K562 (cell line): ENCODE measurements at regions not wholly inside any gene's neighbourhood (a gene's known extent, or its start where the extent isn't known, plus 50 kb on each side); places are given as distances from the start of the nearest gene placed in this dataset.

Source experiments
- CREB5 ChIP-seq: fragments of 250-450 bp; sonication (Bioruptor Pico); IDR thresholded peaks from 2 replicates; pipeline ENCODE4 v1.5.0; 2020; ENCODE audit warnings: mild to moderate bottlenecking
- CTCF ChIP-seq, 3 experiments: IDR thresholded peaks in 2 of 3; conservative IDR thresholded peaks in 1 of 3; 2 replicates each; pipeline ENCODE4 v1.5.1; 2011 to 2012; ENCODE audit warnings: low read length in 3 of 3, mild to moderate bottlenecking in 3 of 3, control low read depth in 2 of 3, improper control_type of control experiment in 1 of 3, inconsistent platforms in 1 of 3, low read depth in 1 of 3, mixed read lengths in 1 of 3, moderate library complexity in 1 of 3; ENCODE audit not compliant: insufficient read depth in 2 of 3
- GABPA ChIP-seq: fragments of 200-800 bp; sonication (Bioruptor generic); conservative IDR thresholded peaks from 2 replicates; pipeline ENCODE4 v1.6.1; 2016; ENCODE audit warnings: low read depth, missing genetic modification characterization, missing compliant biosample characterization
- KDM1A ChIP-seq, 2 experiments: fragments of 450-650 bp; IDR thresholded peaks; 2 replicates each; pipeline ENCODE4 v1.6.1; 2016; ENCODE audit warnings: mild to moderate bottlenecking in 2 of 2
- MLLT1 ChIP-seq, 2 experiments: fragments of 450-650 bp; IDR thresholded peaks; 2 replicates each; pipeline ENCODE4 v1.6.1; 2016
- POLR2A ChIP-seq: fragments of 450-650 bp; conservative IDR thresholded peaks from 2 replicates; pipeline ENCODE4 v1.6.1; 2016
- TOE1 ChIP-seq, 2 experiments: fragments of 450-650 bp in 1 of 2; sonication (generic) in 1 of 2; formaldehyde crosslinking in 1 of 2; IDR thresholded peaks; 2 replicates each; pipeline versions ENCODE4 v1.7.1 to v1.8.0; 2016 to 2022; ENCODE audit warnings: borderline replicate concordance in 2 of 2, mild to moderate bottlenecking in 2 of 2, antibody characterized with exemption in 1 of 2, inconsistent platforms in 1 of 2, low read depth in 1 of 2, missing genetic modification reagents in 1 of 2, moderate library complexity in 1 of 2
- ZSCAN29 ChIP-seq: fragments of 450-650 bp; IDR thresholded peaks from 2 replicates; pipeline ENCODE4 v1.6.1; 2017

- no peak for TF ChIP-seq POLR2A
- no peak for TF ChIP-seq KDM1A (IDR thresholded peaks at IDR 0.05)
- TF ChIP-seq CTCF (IDR thresholded peaks at IDR 0.05 in 2 of 3, conservative IDR thresholded peaks at IDR 0.05 in 1 of 3; ENCODE audit: insufficient read depth in 2 of 3, low read depth in 1 of 3, low read length in 3 of 3) = no peak
- no peak for TF ChIP-seq GABPA (tag)
- no peak for TF ChIP-seq TOE1 (IDR thresholded peaks at IDR 0.05; ENCODE audit: borderline replicate concordance)
- no peak for TF ChIP-seq TOE1 (CRISPR knock-in tag; IDR thresholded peaks at IDR 0.05; ENCODE audit: borderline replicate concordance, low read depth)
- no peak for TF ChIP-seq ZSCAN29
- TF ChIP-seq MLLT1 (IDR thresholded peaks at IDR 0.05) = no peak
- no peak for TF ChIP-seq CREB5 (CRISPR knock-in tag)
Observed at GRCh38 chr3:24060055-24060454, 115.0 kb downstream of the NR1D2 start.
